K562 (cell line): ENCODE measurements at regions not wholly inside any gene's neighbourhood (a gene's known extent, or its start where the extent isn't known, plus 50 kb on each side); places are given as distances from the start of the nearest gene placed in this dataset.

Experiments used
- ATAC-seq: fragments of 200-7000 bp; cut with Tn5 transposase; 3 replicates; pipeline ENCODE4 v1.9.1; 2020; ENCODE audit warnings: moderate library complexity
- BruUV-seq: library from RNA; stranded (reverse); fragments of 400-500 nt; replicated peaks from 2 replicates; lab custom pipeline; 2021; lab: Mats Ljungman, UMichigan
- CTCF ChIA-PET: fragments of 300-600 bp; formaldehyde crosslinking; extraction: SDS; loops from one replicate; lab custom pipeline; 2021; ENCODE audit warnings: low intra/inter-chr PET ratio; lab: Yijun Ruan, JAX
- POLR2A ChIA-PET: fragments of 300-600, 350-650 bp; sonication (Branson Sonifier 250); formaldehyde crosslinking; extraction: SDS; loops from one replicate; lab custom pipeline; 2021; ENCODE audit warnings: antibody characterized with exemption, inconsistent platforms; lab: Yijun Ruan, JAX
- DNase-seq, 4 experiments: peaks; one replicate each; pipeline versions ENCODE4 v3.0.0 to v3.0.0-alpha.2; 2011 to 2018; ENCODE audit warnings: low spot score in 3 of 4, mixed read lengths in 3 of 4; ENCODE audit errors: extremely low read depth in 1 of 4
- FAIRE-seq: peaks from 2 replicates; lab custom pipeline; 2011; peaks lifted over from hg19 to GRCh38; lab: Jason Lieb, UNC
- H2AFZ ChIP-seq: 2 replicates; pipeline ENCODE4 v1.6.0; 2011; ENCODE audit warnings: low read depth, low read length, control low read depth, inconsistent platforms
- H3K27ac ChIP-seq: fragments of 200-600 bp; 3 replicates; pipeline ENCODE4 v1.8.0; 2011; ENCODE audit warnings: low read depth, mild to moderate bottlenecking, control low read depth, inconsistent platforms, low read length, moderate library complexity, mixed read lengths; ENCODE audit errors: extremely low read depth
- H3K27me3 ChIP-seq, 2 experiments: fragments of 300-600 bp in 1 of 2; 2 replicates in 1 of 2; 3 replicates in 1 of 2; pipeline versions ENCODE4 v1.6.0 to v1.8.0; 2011; ENCODE audit warnings: inconsistent platforms in 2 of 2, low read length in 2 of 2, mild to moderate bottlenecking in 1 of 2, mixed read lengths in 1 of 2, moderate library complexity in 1 of 2; ENCODE audit not compliant: control insufficient read depth in 2 of 2, insufficient read depth in 2 of 2
- H3K36me3 ChIP-seq: fragments of 300-600 bp; 3 replicates; pipeline ENCODE4 v1.8.0; 2011; ENCODE audit warnings: mild to moderate bottlenecking, low read length, inconsistent platforms; ENCODE audit not compliant: control insufficient read depth, insufficient read depth
- H3K4me1 ChIP-seq, 2 experiments: fragments of 200-600 bp in 1 of 2; replicated peaks in 1 of 2; 2 replicates in 1 of 2; 3 replicates in 1 of 2; pipeline versions ENCODE4 v1.5.1 to v1.8.0; 2011; ENCODE audit warnings: inconsistent platforms in 2 of 2, low read length in 2 of 2, mild to moderate bottlenecking in 1 of 2, mixed read lengths in 1 of 2, moderate library complexity in 1 of 2; ENCODE audit not compliant: control insufficient read depth in 2 of 2, insufficient read depth in 2 of 2
- H3K4me2 ChIP-seq: 2 replicates; pipeline ENCODE4 v1.6.1; 2011; ENCODE audit warnings: low read length, control low read depth, inconsistent platforms, mixed read lengths; ENCODE audit not compliant: insufficient read depth
- H3K4me3 ChIP-seq: fragments of 200-600 bp; sonication (generic), shearing (Covaris generic); 2 replicates; pipeline ENCODE4 v1.5.1; 2016; ENCODE audit warnings: control low read depth, inconsistent platforms
- H3K79me2 ChIP-seq: fragments of 200-600 bp; 3 replicates; pipeline ENCODE4 v1.8.0; 2011; ENCODE audit warnings: low read length, inconsistent platforms; ENCODE audit not compliant: control insufficient read depth, insufficient read depth
- H3K9ac ChIP-seq, 2 experiments: 2 replicates each; pipeline versions ENCODE4 v1.6.0 to v1.6.1; 2011; ENCODE audit warnings: low read depth in 2 of 2, low read length in 2 of 2, control low read depth in 1 of 2, inconsistent platforms in 1 of 2, mild to moderate bottlenecking in 1 of 2, mixed read lengths in 1 of 2; ENCODE audit not compliant: insufficient read depth in 1 of 2
- H3K9me1 ChIP-seq: one replicate; pipeline ENCODE4 v1.6.0; 2011; ENCODE audit warnings: inconsistent platforms, mild to moderate bottlenecking, low read length, moderate library complexity; ENCODE audit not compliant: control insufficient read depth, insufficient read depth
- H3K9me3 ChIP-seq: replicated peaks from 2 replicates; pipeline ENCODE4 v1.5.1; 2011; ENCODE audit warnings: low read depth, low read length, inconsistent platforms; ENCODE audit not compliant: control insufficient read depth, insufficient read depth
- H4K20me1 ChIP-seq: replicated peaks from 2 replicates; pipeline ENCODE4 v1.6.1; 2011; ENCODE audit warnings: low read length, inconsistent platforms, mixed read lengths; ENCODE audit not compliant: control insufficient read depth, insufficient read depth
- CEBPB ChIP-seq: fragments of 450-650 bp; IDR thresholded peaks from 2 replicates; pipeline ENCODE4 v1.6.1; 2016; ENCODE audit warnings: missing genetic modification characterization, missing compliant biosample characterization
- GTF2A2 ChIP-seq: IDR thresholded peaks from 2 replicates; pipeline ENCODE4 v1.6.1; 2016; ENCODE audit warnings: mild to moderate bottlenecking, missing genetic modification characterization, missing compliant biosample characterization
- ZBTB11 ChIP-seq, 3 experiments: fragments of 200-800 bp in 1 of 3; fragments of 250-450 bp in 1 of 3; fragments of 450-650 bp in 1 of 3; sonication (Bioruptor Pico) in 1 of 3; sonication (Bioruptor generic) in 1 of 3; formaldehyde crosslinking in 1 of 3; IDR thresholded peaks; 2 replicates each; pipeline versions ENCODE4 v1.6.1 to v1.8.0; 2016 to 2022; ENCODE audit warnings: mild to moderate bottlenecking in 2 of 3, missing genetic modification characterization in 2 of 3, missing compliant biosample characterization in 1 of 3, moderate library complexity in 1 of 3
- WGBS: fragments of 100-300 bp; shearing (Covaris generic); methylation state at CpG from one replicate; pipeline ENCODE4 v1.1.6; 2016; ENCODE audit warnings: low coverage, mixed read lengths; ENCODE audit not compliant: insufficient coverage; ENCODE audit errors: missing lambda C conversion rate; 5-methylcytosine and 5-hydroxymethylcytosine counted together
- in situ Hi-C: fragments of 300-500 bp; cut with MboI; formaldehyde crosslinking; loops from 4 replicates; pipeline ENCODE4 v1.15.0; 2018; ENCODE audit warnings: inconsistent platforms, mixed read lengths
- intact Hi-C: fragments of 100-400 bp; cut with micrococcal nuclease; formaldehyde crosslinking; loops from 2 replicates; pipeline ENCODE4 v1.14.2; 2022
- TF ChIP-seq, protein P1 (sequence below): IDR thresholded peaks from 3 replicates; pipeline ENCODE4 v1.6.1; 2011; ENCODE audit warnings: borderline replicate concordance, mild to moderate bottlenecking, moderate library complexity; ENCODE audit not compliant: insufficient read length; ENCODE audit errors: extremely low read depth

- H2AFZ ChIP-seq, result no peak overlapping the region
- no peak for TF ChIP-seq GTF2A2 (tag)
- TF ChIP-seq ZBTB11 (CRISPR knock-in tag; IDR thresholded peaks at IDR 0.05), result no peak
- TF ChIP-seq CEBPB (tag), result no peak
- TF ChIP-seq, protein P1, sequence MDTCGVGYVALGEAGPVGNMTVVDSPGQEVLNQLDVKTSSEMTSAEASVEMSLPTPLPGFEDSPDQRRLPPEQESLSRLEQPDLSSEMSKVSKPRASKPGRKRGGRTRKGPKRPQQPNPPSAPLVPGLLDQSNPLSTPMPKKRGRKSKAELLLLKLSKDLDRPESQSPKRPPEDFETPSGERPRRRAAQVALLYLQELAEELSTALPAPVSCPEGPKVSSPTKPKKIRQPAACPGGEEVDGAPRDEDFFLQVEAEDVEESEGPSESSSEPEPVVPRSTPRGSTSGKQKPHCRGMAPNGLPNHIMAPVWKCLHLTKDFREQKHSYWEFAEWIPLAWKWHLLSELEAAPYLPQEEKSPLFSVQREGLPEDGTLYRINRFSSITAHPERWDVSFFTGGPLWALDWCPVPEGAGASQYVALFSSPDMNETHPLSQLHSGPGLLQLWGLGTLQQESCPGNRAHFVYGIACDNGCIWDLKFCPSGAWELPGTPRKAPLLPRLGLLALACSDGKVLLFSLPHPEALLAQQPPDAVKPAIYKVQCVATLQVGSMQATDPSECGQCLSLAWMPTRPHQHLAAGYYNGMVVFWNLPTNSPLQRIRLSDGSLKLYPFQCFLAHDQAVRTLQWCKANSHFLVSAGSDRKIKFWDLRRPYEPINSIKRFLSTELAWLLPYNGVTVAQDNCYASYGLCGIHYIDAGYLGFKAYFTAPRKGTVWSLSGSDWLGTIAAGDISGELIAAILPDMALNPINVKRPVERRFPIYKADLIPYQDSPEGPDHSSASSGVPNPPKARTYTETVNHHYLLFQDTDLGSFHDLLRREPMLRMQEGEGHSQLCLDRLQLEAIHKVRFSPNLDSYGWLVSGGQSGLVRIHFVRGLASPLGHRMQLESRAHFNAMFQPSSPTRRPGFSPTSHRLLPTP, result no peak
- TF ChIP-seq, all 486 proteins: peak for 0
- Histone ChIP-seq H3K9me3 (peaks cover 39% of the 10 kb centered on the region), H3K9ac (no peak overlapping the region), H3K27me3 (no peaks in the 10 kb centered on the region), H3K79me2 (0 out of 3 replicates have a peak, but pooled peaks cover 2% of the 10 kb centered on the region), H3K4me3 (no peak overlapping the region), H3K4me1 (peaks cover 0 to 14% of the 10 kb centered on the region in 2 experiments; a peak in 2 of 5 replicates), H4K20me1 (no peaks in the 10 kb centered on the region), H3K27ac (no peak overlapping the region), H3K9me1 (no peaks in the 10 kb centered on the region), H3K4me2 (no peak overlapping the region), H3K36me3 (peaks cover 71% of the 10 kb centered on the region)
- in situ Hi-C loops, result no loop called here
- 93% methylated on average over 4 of the region's 4 CpGs for WGBS
- FAIRE-seq (no peak), ATAC-seq (no peak), DNase-seq (no peak)
- intact Hi-C loops, result no loop called here
- ChIA-PET CTCF (no interaction called here), POLR2A (no interaction called here)
- BruUV-seq, result no TSS peak
These were observed 76.0 kb upstream of the IL6 start for GRCh38 chr7:22651036-22651435.
